OCI-LY3 (cell line): ENCODE measurements at regions not wholly inside any gene's neighbourhood (a gene's known extent, or its start where the extent isn't known, plus 50 kb on each side); places are given as distances from the start of the nearest gene placed in this dataset.

Source experiments
- EZH2phosphoT487 ChIP-seq: fragments of 200-600 bp; shearing (Covaris generic); IDR thresholded peaks from 2 replicates; pipeline ENCODE4 v1.6.1; 2018; ENCODE audit warnings: antibody characterized with exemption, mixed run types, low read depth
- TF ChIP-seq, protein P1 (sequence below): fragments of 200-600, 300-600 bp; sonication (generic); IDR thresholded peaks from 2 replicates; pipeline ENCODE4 v1.5.1; 2014; ENCODE audit warnings: antibody characterized with exemption, low read length, low read depth

DNA sequence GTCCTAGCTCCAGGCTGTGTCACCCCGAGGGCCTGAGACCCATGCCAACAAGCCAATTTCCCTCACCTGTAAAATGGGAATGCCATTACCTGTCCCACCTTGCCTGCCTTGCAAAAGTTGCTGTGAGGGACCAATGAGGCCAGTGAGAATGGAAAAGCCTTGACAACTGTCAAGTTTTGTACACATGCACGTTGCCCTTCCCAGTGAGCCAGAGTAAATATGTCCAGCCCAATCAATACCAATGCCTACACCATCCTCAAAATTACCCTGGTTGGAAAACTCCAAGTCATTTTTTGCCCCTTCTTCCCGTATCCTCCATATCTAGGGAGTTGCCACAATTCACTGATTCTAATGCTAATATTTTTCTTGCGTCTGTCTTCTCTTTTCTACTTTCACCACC lies 73.5 kb upstream of the RASGRF1 start:
- TF ChIP-seq, protein P1, sequence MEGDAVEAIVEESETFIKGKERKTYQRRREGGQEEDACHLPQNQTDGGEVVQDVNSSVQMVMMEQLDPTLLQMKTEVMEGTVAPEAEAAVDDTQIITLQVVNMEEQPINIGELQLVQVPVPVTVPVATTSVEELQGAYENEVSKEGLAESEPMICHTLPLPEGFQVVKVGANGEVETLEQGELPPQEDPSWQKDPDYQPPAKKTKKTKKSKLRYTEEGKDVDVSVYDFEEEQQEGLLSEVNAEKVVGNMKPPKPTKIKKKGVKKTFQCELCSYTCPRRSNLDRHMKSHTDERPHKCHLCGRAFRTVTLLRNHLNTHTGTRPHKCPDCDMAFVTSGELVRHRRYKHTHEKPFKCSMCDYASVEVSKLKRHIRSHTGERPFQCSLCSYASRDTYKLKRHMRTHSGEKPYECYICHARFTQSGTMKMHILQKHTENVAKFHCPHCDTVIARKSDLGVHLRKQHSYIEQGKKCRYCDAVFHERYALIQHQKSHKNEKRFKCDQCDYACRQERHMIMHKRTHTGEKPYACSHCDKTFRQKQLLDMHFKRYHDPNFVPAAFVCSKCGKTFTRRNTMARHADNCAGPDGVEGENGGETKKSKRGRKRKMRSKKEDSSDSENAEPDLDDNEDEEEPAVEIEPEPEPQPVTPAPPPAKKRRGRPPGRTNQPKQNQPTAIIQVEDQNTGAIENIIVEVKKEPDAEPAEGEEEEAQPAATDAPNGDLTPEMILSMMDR, result no peak
- no peak for TF ChIP-seq EZH2phosphoT487
